ENCODE measurements at regions not wholly inside any gene's neighbourhood (a gene's known extent, or its start where the extent isn't known, plus 50 kb on each side); places are given as distances from the start of the nearest gene placed in this dataset.

GRCh38 chr2:42117923-42118753, 51.0 kb upstream of the EML4 start:
- TF ChIP-seq CTCF (IDR thresholded peaks at IDR 0.05) (no peak), POLR2A (IDR thresholded peaks at IDR 0.05) (no peak)
